Inflammatory macrophage (primary cell): ENCODE measurements at regions not wholly inside any gene's neighbourhood (a gene's known extent, or its start where the extent isn't known, plus 50 kb on each side); places are given as distances from the start of the nearest gene placed in this dataset.

Source experiments
- DNase-seq, 2 donors: peaks; one replicate each; pipeline ENCODE4 v3.0.0-alpha.2; 2020 to 2022

DNA sequence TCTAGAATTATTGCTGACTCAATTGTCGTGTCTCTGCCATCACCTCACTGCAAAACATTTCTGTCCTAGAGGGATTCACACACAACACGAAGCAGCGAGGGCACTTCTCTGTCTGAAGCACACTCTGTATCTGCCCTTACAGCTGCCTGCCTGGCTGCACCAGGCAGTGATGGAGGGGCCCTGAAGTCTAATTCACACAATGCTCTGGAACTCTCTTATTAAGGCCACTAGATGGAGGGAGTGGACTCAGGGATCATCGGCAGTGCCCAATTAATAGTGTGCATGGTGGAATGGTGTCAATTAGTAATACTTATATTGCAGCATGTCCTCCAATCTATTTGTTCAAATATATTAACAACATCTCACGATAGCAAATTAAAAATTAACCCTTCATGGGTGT lies 157.5 kb upstream of the MAP1B start:
- no peak for DNase-seq

DNA sequence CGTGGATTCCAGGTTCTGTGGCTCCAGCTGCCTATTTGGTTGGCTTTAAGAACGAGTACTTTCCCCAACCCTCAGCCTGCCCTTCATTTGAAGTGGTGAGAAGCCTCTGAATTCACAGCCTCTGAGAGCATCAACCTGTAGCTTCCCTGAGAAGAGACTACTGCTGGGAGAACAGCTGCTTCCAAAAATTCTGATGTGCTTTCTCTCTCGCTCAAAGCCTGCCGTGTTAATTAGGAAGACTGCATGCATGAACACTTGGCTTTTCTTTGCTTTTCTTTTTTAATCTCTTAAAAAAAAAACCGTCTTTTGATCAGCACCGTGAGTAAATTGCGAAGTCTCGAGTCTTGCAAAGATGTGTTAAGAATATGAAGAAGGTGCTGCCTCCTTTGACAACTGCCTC lies 153.4 kb upstream of the MAP1B start:
- DNase-seq: no peak

DNA sequence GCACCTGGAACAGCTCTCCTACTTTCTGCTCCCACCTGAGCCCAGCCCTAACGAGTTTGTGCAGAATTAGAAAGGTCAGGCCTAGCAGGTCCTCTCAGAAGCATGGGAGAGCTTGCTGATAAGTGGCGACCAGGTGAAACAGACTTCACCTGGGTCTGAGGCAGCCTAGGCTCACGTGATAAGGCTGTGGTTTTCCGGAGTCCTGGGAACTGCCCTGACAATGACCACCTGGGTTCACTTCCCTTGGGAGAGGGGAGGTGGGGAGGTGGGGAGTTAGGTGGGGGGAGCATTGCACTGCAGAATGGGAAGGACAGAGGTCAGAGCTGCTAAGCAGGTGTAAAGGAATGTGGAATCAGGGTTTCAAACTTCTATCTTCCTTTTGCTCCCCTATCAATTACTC lies 152.9 kb upstream of the MAP1B start:
- DNase-seq: no peak

DNA sequence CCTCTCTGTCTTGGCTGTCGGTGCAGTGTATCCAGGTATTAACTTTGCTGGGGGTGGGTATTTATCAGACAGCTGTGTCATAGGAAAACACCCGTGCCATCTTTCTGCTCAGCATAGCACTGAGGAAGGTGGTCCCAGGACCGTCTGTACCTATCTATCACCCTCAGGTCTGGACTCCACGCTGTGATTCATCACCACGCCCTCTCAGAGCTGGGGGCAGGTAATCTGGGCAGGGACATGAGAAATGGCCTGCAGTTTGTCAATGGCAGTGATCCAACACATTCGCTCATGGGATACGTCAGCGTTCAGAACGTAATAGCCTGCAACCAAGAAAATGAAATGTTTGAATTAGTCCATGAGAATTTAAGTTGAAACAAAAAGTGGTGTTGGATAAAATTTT lies 151.6 kb upstream of the MAP1B start:
- no peak for DNase-seq

DNA sequence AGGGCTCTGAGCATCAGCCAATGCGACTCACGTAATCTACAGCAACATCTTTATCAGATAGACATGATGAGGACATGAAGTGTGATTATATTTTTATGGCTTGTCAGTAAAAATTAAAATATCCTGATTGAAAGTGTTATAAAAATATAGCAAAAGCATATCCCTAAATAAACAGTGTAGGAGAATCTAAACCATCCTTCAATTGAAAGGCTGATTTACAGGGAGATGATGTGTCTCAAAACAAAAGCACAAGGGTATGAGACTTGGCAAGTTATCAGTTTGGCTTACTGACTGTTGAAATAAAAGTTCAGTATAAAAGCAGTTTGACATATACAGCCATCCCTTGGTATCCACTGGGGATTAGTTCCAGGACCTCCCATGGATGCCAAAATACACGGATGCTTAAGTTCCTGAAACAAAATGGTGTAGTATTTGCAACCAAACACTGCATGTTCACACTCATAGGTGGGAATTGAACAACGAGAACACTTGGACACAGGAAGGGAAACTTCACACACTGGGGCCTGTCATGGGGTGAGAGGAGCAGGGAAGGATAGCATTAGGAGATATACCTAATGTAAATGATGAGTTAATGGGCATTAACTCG lies 149.9 kb upstream of the MAP1B start:
- DNase-seq: no peak

DNA sequence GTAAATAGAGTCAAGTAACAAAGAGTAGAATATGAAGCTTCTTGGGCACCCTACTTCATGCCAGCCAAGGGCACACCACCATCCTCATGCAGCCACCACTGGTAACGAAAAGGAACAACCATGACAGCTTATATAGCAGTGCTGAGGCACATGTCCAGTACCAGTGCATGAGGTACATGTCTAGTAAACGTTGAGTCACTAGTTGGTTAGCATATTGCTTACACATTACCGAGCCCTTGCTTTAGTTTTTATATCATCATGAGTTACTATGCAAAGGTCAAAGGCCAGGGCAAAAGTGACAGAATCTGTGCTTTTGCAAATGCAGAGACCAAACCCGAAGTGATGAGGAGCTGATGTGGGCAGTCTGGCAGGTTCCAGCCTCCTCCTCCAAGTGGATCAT lies 147.1 kb upstream of the MAP1B start:
- DNase-seq: no peak

DNA sequence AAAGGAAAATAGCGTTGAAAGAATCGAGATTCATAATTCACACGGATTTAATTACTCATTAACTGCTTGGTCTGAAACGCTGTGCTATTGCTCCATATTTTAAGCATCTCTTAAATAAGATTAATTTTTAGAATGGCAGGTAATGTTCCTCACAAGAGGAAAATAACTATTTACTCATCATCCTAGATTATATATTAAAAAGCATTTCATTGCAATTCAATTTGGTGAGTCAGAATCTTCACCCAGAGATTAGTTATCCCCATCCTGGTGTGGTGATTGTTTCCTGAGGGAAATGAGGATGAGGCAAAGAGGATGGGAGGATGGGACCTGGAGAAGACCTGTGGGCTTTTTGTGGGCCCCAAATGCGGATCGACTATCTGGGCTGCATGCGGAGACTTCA lies 145.5 kb upstream of the MAP1B start:
- no peak for DNase-seq

DNA sequence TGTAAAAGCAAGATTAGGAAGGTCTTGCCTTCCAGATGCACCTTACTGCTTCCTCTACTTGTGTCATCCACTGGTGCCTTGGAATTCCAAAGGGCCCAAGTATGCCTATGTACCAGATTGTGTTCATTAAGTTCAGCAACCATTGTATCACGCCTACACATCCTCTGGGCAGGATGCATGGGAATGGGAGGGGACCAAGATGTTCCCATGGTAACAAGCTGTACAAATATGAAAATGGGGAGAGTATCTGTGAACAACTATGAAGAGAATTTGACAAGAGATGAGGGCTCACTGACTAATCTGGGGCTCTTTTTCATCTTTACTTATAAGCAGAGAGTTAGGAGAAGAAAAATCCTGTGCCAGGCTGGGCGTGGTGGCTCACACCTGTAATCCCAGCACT lies 137.8 kb upstream of the MAP1B start:
- DNase-seq: no peak

DNA sequence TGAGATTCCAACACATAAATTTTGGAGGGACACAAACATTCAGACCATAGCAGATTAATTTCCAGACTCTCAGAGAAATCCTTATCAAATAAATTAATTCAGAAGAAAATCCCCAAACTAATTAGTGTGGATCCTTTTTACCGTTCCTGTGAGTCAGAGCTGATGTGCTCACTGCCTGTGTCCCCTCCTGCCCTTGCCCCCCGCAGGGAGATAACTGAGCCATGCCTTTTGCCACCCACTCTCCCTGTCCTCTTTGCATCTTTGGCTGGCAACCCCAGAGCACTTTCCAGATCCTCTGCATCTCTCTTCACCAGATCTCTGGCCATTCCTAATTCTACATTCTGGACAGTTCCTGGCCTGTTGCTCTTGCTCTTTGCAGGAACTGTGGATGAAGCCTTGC lies 135.4 kb upstream of the MAP1B start:
- no peak for DNase-seq

DNA sequence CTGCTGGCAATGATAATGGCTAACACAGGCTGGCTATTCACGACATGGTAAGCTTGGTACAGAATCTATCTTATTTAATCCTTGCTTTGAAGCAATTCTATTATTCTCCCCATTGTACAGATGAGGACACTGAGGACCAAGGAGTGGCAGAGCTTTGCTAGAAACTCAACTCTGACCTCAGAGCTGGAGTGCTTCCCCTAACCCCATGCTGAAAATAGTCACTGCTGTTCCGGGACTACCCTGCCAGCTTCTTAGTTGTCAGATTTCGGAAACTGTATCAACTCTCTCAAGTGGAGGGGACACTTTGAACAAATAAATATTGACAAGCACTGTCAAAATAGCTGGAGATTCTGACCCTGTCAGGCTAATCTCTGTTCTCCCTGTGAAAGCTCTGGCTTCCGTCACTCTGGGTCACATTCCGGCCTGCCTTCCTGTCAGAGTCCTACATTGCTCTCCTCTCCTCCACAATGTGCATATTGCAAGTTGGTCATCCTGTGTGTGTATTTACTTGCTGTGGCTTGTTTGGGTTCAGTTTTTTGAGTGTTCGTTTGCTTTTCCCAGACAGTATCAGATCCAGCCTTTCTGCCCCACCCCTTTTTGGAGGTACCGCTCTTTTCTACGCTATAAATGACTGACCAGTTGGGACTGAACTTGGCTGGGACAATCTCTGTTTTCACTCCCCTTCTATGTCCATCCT lies 134.3 kb upstream of the MAP1B start:
- DNase-seq: no peak

DNA sequence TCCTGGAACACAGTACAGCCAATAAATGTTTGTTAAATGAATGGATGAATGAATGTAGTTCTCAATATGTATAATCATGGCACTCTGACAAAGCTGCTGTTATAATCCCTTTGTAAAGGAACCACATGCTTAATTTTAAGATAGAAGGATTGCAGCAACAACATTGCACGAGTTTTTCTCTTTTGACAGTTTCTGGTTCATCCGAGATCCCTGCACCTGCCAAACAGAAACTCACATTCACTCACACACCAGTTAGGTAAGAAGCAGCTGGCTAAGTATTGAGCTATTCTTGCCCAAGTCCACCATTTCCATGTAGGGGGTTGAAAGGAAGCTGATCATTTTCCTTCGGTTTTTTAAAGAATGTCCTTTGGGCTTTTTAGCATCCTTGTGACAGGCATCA lies 133.7 kb upstream of the MAP1B start:
- DNase-seq: no peak

DNA sequence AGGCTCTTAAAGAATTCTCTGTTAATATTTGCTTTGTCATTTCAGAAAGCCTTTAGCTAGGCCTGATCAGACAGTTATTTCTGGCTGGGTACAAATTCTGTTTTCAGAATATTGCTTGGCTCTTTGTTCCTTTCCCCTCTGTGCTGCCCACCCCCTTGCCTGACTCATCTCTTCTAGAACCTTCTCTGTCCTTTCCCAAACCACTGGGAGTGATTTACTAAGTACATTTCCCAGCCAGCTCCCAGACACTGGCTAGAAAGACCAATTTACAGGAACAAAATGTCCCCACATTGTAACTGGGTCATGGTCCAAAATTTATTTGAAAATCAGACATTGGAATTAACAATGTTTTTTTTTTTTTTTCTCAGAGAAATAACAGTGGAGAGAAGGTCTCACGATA lies 133.1 kb upstream of the MAP1B start:
- no peak for DNase-seq

DNA sequence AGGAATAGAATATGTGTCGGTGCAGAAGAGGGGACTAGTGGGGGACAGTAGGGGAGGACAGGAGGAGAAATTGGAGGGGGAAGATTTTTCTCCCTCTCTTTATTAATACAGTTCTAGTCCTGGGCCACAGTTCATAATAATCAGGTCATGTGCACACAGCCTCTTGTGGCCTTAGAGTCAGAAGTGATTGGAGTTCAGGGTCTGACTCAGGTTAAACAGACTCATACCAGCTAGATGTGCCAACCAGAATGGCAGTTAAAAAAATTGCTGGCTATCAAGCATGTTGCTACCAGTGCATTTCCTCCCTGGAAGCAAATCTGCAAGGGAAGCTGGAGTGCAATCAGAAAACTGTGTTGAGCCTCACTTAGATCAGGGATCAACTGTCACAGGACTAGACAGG lies 132.7 kb upstream of the MAP1B start:
- DNase-seq: no peak

DNA sequence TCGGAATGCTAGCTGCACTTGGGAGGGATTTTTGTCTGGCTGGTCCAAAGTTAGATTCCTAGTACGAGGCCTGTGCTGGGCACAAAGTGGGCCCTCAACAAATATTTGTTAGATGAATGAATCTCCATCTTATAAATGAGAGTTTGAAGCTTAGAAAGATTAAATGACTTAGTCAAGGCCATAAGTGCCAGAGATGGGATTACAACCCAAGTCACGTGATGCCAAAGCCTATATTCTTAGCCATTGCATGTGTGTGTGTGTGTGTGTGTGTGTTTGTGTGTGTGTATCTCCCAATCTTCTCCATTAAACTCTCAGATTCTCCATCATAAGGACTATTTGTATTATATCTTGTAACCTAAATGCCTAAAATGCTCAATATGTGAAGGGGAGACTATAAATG lies 130.8 kb upstream of the MAP1B start:
- no peak for DNase-seq

DNA sequence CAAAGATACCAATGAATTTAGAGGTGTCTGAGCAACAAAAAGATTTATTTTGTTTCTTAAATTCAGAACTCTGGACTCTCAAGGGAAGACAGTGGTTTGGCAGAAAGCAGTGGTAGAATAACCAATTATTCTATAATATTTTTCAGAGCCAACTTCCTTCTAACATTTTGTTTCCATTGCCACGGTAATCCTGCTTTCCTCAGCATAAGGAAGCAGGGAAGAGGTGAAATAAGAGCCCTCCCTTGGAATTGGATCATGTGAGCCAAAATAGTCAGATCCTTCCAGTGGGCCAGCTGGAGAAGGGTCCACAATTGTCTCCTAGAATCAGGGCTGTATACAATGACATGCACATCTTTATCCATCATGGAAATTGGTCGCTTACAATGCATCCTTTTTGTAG lies 130.0 kb upstream of the MAP1B start:
- no peak for DNase-seq

DNA sequence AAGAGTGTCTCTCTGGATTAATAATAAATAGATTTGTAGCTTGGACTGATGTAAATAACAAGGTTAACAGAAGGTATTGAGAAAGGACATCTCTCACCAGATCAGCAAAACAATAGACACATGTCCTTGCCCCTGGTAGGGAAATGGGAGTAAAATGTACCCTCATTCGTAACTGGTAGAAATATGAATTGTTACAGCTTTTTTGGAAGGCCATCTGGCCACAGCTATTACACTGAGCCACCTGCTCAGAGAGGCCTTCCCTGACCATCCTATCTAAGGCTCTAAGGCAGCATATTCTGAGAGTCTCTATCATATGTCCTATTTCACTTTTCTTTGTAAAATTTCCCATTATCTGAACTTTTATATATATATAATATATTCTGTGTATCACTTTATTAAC lies 129.1 kb upstream of the MAP1B start:
- DNase-seq: no peak

DNA sequence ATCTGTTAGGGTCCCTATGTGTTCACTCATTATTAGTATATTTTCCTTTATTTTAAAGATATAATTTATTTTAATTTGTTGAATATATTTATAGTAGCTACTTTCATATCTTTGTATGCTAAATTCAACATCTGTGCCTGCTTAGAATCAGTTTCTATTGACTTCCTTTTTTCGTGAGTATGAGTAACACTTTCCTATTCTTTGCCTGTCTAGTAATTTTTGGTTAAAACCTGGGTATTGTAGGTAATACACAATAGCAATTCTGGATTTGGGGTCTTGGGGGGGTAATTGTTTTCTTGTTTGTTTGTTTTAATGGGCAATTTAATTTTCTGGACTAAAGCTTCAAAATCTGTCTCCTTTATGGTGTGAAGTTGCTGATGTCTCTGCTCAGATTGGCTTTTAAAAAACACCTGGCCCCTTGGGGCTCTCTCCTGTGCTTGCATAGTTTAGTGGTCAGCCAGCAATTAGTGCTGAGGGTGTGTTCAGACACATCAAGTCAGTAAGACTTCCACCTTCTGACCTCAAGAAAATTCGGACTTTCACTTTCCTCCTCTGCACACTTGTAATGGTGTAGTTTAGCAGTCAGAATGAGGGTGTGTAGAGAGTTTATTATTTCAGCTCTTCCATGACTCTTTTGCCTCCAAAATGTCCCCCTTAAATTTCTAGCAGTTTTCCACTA lies 124.4 kb upstream of the MAP1B start:
- no peak for DNase-seq

DNA sequence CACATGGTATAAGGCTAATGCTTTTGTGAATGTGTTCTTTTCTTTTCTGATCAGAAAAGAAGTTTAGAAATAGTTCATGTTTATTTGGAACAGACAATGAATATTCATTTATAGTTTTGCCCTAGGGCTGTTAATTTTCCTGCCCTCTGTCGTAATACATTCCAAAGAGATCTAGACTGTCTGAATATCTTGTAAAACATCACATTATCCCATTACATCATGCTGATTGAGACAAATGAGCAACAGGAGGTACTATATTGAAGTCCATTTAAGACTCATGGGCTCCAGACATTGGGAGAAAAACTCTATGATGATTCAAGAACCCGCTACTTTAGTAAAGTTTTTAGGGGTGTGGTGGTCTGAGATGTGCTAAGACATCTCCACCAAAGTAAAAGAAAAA lies 121.2 kb upstream of the MAP1B start:
- no peak for DNase-seq

DNA sequence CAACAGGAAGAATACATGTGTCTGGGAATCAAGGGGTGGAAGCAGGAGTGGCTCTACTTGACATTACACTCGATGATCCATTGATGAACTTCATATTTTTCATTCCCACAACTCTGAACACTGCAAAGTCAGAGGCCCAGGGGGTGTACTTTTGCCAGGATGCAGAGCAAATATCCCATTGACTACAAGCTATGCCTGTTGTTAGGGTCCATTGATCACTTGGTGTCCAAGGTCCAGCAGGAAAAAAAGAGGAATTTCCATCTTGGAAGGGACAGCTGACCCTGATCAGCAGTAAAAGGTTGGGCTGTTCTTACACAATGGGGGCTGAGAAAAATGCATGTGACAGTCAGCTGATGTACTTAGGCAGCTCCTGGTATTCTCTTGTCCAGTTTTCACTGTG lies 118.5 kb upstream of the MAP1B start:
- DNase-seq: no peak

DNA sequence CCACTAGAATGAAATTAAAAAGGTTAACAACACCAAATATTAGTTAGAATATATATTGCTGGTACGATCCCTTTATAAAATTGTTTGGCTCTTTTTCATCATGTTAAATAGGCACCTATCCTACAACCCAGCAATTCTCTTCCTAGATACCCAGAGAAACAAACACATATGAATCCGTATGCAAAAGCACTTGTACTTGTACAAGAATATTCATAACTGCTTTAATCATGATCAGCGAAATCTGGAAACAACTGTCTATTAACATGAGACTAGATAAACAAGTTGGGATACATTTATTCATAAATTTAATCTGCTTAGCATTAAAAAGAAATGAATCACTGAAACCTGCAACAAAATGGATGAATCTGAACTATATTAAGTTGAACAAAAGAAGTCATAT lies 113.7 kb upstream of the MAP1B start:
- DNase-seq: no peak

DNA sequence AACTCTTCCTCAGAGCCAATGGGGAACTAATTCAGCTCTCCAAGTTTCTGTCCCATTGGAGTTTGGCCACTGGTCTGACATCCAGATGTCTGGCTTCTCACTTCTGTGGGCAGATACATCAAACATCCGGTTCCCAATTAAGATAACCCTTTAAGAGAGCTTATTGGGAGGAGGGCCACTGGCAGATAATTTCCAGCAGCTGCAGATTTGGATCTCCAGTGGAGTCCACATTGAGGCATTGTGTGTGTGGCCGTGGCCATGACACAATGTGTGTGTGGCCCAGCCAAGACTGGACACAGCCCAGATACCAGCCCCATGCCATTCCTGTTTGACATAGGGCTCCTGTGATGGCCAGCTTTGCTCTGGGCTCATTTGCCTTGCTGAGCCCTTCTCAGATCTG lies 110.5 kb upstream of the MAP1B start:
- DNase-seq: no peak

DNA sequence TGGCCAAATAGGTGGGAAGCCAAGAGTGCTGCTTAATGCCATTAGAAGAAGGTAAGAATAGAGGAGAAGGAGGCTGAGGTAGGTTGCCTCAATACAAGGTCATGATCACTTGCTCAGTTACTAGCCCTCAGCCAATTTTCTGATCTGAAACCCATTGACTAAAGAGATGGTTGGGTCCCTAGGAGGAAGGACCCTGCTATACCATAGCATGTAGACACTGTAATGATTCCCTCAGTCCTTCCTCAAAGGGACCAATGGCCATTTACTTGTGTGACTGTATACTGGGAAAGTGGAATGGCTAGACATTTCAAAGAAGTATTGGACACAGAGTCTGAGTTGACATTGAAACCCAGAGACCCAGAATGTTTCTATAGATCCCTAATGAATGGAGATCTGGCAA lies 108.5 kb upstream of the MAP1B start:
- no peak for DNase-seq

DNA sequence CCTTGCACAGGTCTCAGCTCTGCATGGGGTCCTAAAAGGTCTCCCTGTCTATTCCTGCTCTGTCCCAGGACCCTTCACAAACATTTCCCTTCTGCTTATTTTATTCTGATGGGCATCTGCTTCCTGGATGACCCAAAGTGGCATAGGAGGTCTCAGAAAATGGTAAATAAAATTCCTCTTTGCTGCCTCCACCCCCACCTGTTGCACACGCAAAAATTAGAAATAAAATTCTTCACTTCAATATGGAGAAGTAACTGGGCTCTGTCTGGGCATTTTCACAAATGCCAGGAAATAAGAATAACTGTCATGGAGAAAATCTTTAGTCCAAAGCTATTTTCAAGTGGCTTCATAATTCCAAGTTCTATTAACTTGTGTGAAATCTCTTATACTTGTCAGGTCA lies 106.6 kb upstream of the MAP1B start:
- DNase-seq: no peak

DNA sequence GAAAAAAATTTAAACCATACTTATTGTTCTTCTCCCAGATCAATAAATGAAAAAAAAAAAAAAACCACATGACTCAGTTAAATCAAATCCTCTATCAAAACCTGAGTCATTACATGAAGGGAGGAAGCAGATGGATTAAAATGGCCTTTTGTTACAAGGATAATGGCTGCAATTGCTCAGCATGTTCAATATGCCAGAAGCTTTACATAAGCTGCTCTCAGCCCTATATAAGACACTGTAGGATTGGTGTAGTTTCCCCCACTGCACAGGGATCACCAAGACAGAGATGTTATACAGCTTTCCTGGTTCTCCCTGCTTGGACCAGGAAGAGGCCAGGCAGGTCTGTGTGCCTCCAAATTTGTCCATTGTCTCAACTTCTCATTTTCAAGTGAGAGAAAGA lies 101.6 kb upstream of the MAP1B start:
- DNase-seq: no peak

DNA sequence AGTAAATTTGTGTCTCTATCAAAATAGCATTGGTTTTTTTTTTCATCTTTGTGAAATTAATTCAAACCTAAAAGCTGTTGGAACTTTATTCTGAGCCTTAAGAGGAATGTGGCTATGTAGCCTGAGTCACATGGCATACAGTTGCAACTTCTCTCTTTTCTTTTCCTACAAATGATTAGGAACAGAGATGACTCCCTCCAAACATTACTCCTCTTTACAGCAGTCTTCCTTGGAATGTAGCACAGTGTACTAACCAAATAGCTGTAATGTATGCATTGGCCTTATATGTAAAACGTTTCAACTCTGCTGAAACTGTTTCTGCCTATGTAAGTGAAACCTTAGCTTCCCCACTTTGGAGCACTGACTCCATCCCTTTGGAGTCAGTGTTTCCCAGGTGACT lies 100.9 kb upstream of the MAP1B start:
- no peak for DNase-seq
